ENCODE measurements at regions not wholly inside any gene's neighbourhood (a gene's known extent, or its start where the extent isn't known, plus 50 kb on each side); places are given as distances from the start of the nearest gene placed in this dataset.

GRCh38 chr4:52246827-52247226 lies 195.7 kb downstream of the SPATA18 start:
- no peak for DNase-seq
- no peak for TF ChIP-seq CTCF (IDR thresholded peaks at IDR 0.05; ENCODE audit: low read depth, low read length)
- Histone ChIP-seq H3K27ac (no peak overlapping the region), H3K27me3 (ENCODE audit: insufficient read depth, low read depth, severe bottlenecking) (peaks cover 38% of the 10 kb centered on the region), H3K9me3 (ENCODE audit: severe bottlenecking) (no peaks in the 10 kb centered on the region), H3K4me3 (ENCODE audit: low read depth, low read length) (no peak overlapping the region), H3K36me3 (no peaks in the 10 kb centered on the region)

- no peak for DNase-seq
- Histone ChIP-seq H3K27ac (no peak overlapping the region), H3K4me3 (ENCODE audit: low read depth, low read length) (no peak overlapping the region), H3K9me3 (ENCODE audit: severe bottlenecking) (no peaks in the 10 kb centered on the region), H3K27me3 (ENCODE audit: insufficient read depth, low read depth, severe bottlenecking) (peaks cover 44% of the 10 kb centered on the region), H3K36me3 (no peaks in the 10 kb centered on the region)
- no peak for TF ChIP-seq CTCF (IDR thresholded peaks at IDR 0.05; ENCODE audit: low read depth, low read length)
Observed at GRCh38 chr4:52247941-52248340, 196.8 kb downstream of the SPATA18 start.

- H3K36me3 ChIP-seq, result no peaks in the 10 kb centered on the region
- TF ChIP-seq CTCF (IDR thresholded peaks at IDR 0.05; ENCODE audit: low read depth, low read length), result no peak
- no peak overlapping the region for H3K27ac ChIP-seq
- no peaks in the 10 kb centered on the region for H3K9me3 ChIP-seq (ENCODE audit: severe bottlenecking)
- no peak overlapping the region for H3K4me3 ChIP-seq (ENCODE audit: low read depth, low read length)
- DNase-seq, result no peak
- H3K27me3 ChIP-seq (ENCODE audit: insufficient read depth, low read depth, severe bottlenecking), result peaks cover 39% of the 10 kb centered on the region
Observed at GRCh38 chr4:52248820-52249219, 197.7 kb downstream of the SPATA18 start.

- TF ChIP-seq CTCF (IDR thresholded peaks at IDR 0.05; ENCODE audit: low read depth, low read length), result no peak
- H3K27ac ChIP-seq, result no peak overlapping the region
- H3K36me3 ChIP-seq, result no peaks in the 10 kb centered on the region
- H3K27me3 ChIP-seq (ENCODE audit: insufficient read depth, low read depth, severe bottlenecking), result peaks cover 37% of the 10 kb centered on the region
- no peak overlapping the region for H3K4me3 ChIP-seq (ENCODE audit: low read depth, low read length)
- no peaks in the 10 kb centered on the region for H3K9me3 ChIP-seq (ENCODE audit: severe bottlenecking)
- no peak for DNase-seq
Observed at GRCh38 chr4:52249581-52249980, 198.5 kb downstream of the SPATA18 start.

- TF ChIP-seq CTCF (IDR thresholded peaks at IDR 0.05; ENCODE audit: low read depth, low read length), result no peak
- DNase-seq, result no peak
Observed at GRCh38 chr4:52250154-52250553, 199.1 kb downstream of the SPATA18 start.

GRCh38 chr4:52251864-52252263 lies 200.8 kb downstream of the SPATA18 start:
- no peak for TF ChIP-seq CTCF (IDR thresholded peaks at IDR 0.05; ENCODE audit: low read depth, low read length)
- Histone ChIP-seq H3K36me3 (no peaks in the 10 kb centered on the region), H3K9me3 (ENCODE audit: severe bottlenecking) (no peaks in the 10 kb centered on the region), H3K4me3 (ENCODE audit: low read depth, low read length) (no peak overlapping the region), H3K27ac (no peak overlapping the region), H3K27me3 (ENCODE audit: insufficient read depth, low read depth, severe bottlenecking) (peaks cover 42% of the 10 kb centered on the region)
- DNase-seq, result no peak

More at GRCh38 chr4:52250154-52250553, 199.1 kb downstream of the SPATA18 start:
- peaks cover 35% of the 10 kb centered on the region for H3K27me3 ChIP-seq (ENCODE audit: insufficient read depth, low read depth, severe bottlenecking)
- H3K27ac ChIP-seq, result no peak overlapping the region
- no peaks in the 10 kb centered on the region for H3K9me3 ChIP-seq (ENCODE audit: severe bottlenecking)
- no peak overlapping the region for H3K4me3 ChIP-seq (ENCODE audit: low read depth, low read length)
- H3K36me3 ChIP-seq, result no peaks in the 10 kb centered on the region
